ENCODE measurements at regions not wholly inside any gene's neighbourhood (a gene's known extent, or its start where the extent isn't known, plus 50 kb on each side); places are given as distances from the start of the nearest gene placed in this dataset.

DNA sequence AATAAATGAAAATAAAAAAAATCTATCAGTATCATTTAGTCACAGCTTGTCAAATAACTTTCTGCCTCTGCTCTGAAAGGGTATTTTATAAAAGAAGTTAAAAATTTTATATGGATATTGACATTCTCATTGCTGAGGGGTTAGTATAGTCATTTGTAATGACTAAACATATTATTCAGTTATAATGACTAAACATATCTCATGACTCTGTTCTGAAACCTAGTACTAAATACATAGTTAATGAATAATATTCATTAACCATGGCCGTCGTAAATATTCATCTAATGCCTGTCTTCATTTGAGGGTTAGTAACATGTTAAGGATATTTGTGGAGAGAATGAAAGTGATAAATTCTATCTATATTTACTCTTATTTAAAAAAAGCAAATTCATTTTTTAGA lies 69.1 kb upstream of the MAP4K3 start:
- TF ChIP-seq, protein P1, sequence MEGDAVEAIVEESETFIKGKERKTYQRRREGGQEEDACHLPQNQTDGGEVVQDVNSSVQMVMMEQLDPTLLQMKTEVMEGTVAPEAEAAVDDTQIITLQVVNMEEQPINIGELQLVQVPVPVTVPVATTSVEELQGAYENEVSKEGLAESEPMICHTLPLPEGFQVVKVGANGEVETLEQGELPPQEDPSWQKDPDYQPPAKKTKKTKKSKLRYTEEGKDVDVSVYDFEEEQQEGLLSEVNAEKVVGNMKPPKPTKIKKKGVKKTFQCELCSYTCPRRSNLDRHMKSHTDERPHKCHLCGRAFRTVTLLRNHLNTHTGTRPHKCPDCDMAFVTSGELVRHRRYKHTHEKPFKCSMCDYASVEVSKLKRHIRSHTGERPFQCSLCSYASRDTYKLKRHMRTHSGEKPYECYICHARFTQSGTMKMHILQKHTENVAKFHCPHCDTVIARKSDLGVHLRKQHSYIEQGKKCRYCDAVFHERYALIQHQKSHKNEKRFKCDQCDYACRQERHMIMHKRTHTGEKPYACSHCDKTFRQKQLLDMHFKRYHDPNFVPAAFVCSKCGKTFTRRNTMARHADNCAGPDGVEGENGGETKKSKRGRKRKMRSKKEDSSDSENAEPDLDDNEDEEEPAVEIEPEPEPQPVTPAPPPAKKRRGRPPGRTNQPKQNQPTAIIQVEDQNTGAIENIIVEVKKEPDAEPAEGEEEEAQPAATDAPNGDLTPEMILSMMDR (IDR thresholded peaks at IDR 0.05): no peak
- TF ChIP-seq ZFX (IDR thresholded peaks at IDR 0.05; ENCODE audit: borderline replicate concordance): no peak
- H3K27ac ChIP-seq: no peak overlapping the region

GRCh38 chr2:39508198-39508597 lies 71.1 kb upstream of the MAP4K3 start:
- no peak overlapping the region for H3K27ac ChIP-seq
- TF ChIP-seq, protein P1 (IDR thresholded peaks at IDR 0.05): no peak
- no peak for TF ChIP-seq ZFX (IDR thresholded peaks at IDR 0.05; ENCODE audit: borderline replicate concordance)

- H3K27ac ChIP-seq: no peak overlapping the region
- TF ChIP-seq ZFX (IDR thresholded peaks at IDR 0.05; ENCODE audit: borderline replicate concordance): no peak
- TF ChIP-seq, protein P1 (IDR thresholded peaks at IDR 0.05): no peak
These were observed 73.1 kb upstream of the MAP4K3 start for GRCh38 chr2:39510140-39510539.

DNA sequence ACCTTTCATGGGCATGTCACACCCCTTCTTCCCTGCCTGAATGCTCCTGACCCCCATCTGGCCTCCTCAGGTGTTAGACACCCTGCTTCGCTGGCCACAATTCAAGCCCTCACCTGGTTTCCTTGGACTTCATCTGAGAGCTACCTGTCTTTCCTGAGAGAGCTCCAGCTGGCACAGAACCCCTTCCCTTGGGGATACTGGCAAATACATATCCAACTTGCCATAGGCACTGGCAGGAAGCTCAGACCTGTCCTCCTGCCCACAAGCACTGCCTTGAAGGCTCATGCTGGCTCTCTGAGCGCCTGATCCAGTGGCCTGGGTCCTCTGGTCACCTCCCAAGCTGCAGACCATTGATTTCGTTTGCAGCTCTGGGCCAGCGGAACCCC lies 74.1 kb upstream of the MAP4K3 start:
- no peak overlapping the region for H3K27ac ChIP-seq
- TF ChIP-seq ZFX (IDR thresholded peaks at IDR 0.05; ENCODE audit: borderline replicate concordance): no peak
- TF ChIP-seq, protein P1 (IDR thresholded peaks at IDR 0.05): no peak

- TF ChIP-seq, protein P1 (IDR thresholded peaks at IDR 0.05): no peak
- TF ChIP-seq ZFX (IDR thresholded peaks at IDR 0.05; ENCODE audit: borderline replicate concordance): no peak
- H3K27ac ChIP-seq: no peak overlapping the region
These were observed 74.7 kb upstream of the MAP4K3 start for GRCh38 chr2:39511605-39512433.

DNA sequence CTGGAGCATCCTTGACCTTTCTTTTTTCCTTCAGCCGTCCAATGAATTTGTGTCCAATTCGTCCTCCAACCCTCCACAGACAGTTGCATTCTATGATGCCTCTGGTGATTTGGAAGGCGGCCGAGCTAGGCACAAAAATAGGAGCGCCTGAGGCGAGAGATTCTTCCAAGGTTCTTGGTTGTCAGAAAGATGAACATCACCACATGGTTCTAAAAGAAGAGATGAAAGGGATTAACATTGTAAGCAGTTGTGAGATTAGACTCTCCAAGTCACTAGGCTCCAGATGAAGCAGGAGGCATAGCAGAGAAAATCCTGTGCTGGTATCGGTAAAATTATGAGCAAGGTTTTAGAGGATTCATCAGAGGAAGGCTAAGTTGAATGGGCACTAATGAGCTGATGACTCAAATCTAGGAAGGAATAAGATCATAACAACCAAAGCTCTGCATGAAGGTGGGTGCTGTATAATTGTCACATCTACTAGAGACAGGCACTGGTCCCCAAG lies 75.4 kb upstream of the MAP4K3 start:
- no peak overlapping the region for H3K27ac ChIP-seq
- TF ChIP-seq, protein P1 (IDR thresholded peaks at IDR 0.05): no peak
- TF ChIP-seq ZFX (IDR thresholded peaks at IDR 0.05; ENCODE audit: borderline replicate concordance): no peak

DNA sequence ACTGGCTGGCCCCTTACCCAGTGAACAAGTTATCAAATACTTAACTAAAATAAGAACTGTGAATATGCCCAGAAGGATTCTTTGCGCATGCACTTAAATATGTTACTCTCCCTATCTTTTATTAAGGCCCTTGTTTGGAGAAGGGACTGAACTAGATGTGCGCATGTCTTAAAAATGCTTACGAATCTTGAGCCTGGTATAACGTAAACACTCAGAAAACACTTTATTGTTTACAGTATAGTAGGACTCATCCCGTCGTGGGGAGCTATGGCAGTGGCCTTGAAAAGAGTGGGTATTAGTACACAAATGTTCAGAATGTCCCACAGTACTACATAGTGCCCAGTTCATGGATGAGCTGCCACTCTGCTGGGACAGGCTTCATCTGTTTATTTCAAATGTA lies 75.9 kb upstream of the MAP4K3 start:
- TF ChIP-seq, protein P1 (IDR thresholded peaks at IDR 0.05): no peak
- no peak for TF ChIP-seq ZFX (IDR thresholded peaks at IDR 0.05; ENCODE audit: borderline replicate concordance)
- no peak overlapping the region for H3K27ac ChIP-seq

All from 22Rv1 (cell line).